Natural killer cell treated with Interleukin-12 subunit alpha and Interleukin-12 subunit beta and Interleukin-15 and Interleukin-18, amount 100 ng/mL, for 72 hours (primary cell): ENCODE measurements at regions not wholly inside any gene's neighbourhood (a gene's known extent, or its start where the extent isn't known, plus 50 kb on each side); places are given as distances from the start of the nearest gene placed in this dataset.

Experiments used
- ATAC-seq, 2 donors: fragments of 150-1000 bp; cut with Tn5 transposase in 1 of 2; sonication (Bioruptor Pico), chemical (Tn5 transposase) in 1 of 2; 2 replicates each; pipeline ENCODE4 v1.10.0; 2021
- DNase-seq: peaks from one replicate; pipeline ENCODE4 v3.0.0; 2022; ENCODE audit warnings: low spot score
- H3K27ac Mint-ChIP-seq, 2 donors: 1 replicate in 1 of 2; 2 replicates in 1 of 2; pipeline ENCODE4 v1.8.0; 2022; ENCODE audit warnings: mixed read lengths in 2 of 2, mild to moderate bottlenecking in 1 of 2, moderate library complexity in 1 of 2
- H3K27me3 Mint-ChIP-seq, 2 donors: 1 replicate in 1 of 2; 2 replicates in 1 of 2; pipeline ENCODE4 v1.8.0; 2022; ENCODE audit warnings: mixed read lengths in 2 of 2
- H3K36me3 Mint-ChIP-seq: one replicate; pipeline ENCODE4 v1.8.0; 2022; ENCODE audit warnings: mixed read lengths
- H3K4me1 Mint-ChIP-seq, 2 donors: 1 replicate in 1 of 2; 2 replicates in 1 of 2; pipeline ENCODE4 v1.8.0; 2022; ENCODE audit warnings: low read depth in 2 of 2, mixed read lengths in 2 of 2, mild to moderate bottlenecking in 1 of 2
- H3K4me3 Mint-ChIP-seq: one replicate; pipeline ENCODE4 v1.8.0; 2022; ENCODE audit warnings: mixed read lengths
- H3K9me3 Mint-ChIP-seq: 2 replicates; pipeline ENCODE4 v1.8.0; 2022; ENCODE audit warnings: mixed read lengths

DNA sequence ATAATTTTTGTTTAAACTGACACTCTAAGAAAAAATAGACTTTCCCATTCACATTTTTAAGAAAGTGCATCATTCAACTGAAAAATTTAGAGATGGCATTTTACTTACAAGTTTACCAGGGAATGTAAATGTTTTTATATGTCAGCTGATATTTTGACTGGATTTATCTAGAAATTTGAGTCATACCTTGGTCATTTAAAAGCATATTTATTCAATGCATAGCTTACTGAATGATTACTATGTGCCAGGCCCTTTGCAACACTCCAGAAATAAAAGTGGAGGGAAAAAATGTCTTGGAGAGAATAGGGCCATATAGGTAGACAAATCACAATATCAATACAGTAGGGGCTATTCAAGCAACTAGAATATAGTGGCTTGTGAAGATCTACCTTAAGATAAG is 98.4 kb upstream of the FAM3C start:
- no peak for ATAC-seq

DNA sequence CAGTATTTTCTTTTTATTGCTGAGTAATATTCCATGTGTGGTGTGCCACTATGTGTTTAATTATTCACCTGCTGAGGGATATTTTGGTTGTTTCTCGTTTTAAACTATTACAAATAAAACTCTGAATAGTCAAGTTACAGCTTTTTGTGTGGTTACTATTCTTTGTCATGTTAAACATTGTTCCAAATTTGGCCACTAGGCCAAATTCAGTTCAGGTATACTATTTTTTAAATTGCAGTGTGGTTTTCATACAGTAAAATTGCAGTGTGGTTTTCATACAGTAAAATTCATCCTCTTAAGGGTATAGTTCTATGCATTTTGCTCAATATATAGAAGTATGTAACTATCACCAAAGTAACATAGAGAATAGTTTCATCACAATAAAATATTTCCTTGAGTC is 97.4 kb upstream of the FAM3C start:
- no peak for DNase-seq
- no peak overlapping the region for H3K4me3 Mint-ChIP-seq

More for the DNA sequence above, 98.4 kb upstream of the FAM3C start:
- Mint-ChIP-seq H3K4me3 (no peak overlapping the region), H3K4me1 (no peaks in the 10 kb centered on the region), H3K27ac (peak overlapping the region in 1 of 2 donors; percentile 6), H3K36me3 (no peaks in the 10 kb centered on the region), H3K27me3 (no peaks in the 10 kb centered on the region), H3K9me3 (no peaks in the 10 kb centered on the region)
- no peak for DNase-seq

DNA sequence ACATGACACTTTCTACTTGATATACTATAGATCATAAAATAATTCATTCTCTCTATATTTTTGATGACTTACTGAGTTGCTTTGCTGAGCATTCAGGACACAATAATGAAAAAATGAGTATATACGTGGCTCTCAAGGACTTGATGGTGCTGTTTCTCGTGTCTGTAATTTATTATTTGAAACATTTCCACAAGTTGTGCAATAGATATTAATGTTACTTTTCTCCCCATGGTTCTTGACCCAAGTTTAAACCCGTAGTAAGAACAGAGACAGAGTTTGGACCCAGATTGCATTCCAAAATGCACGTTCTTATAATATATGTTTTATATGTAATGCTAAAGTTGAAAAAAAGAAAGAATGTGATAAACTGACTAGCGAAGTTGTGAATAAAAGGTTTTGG is 94.2 kb upstream of the FAM3C start:
- Mint-ChIP-seq H3K4me3 (no peak overlapping the region), H3K4me1 (no peaks in the 10 kb centered on the region), H3K36me3 (no peaks in the 10 kb centered on the region), H3K27me3 (peaks cover 0 to 2% of the 10 kb centered on the region in 2 donors), H3K9me3 (no peaks in the 10 kb centered on the region), H3K27ac (no peak overlapping the region)
- no peak for DNase-seq
- ATAC-seq: no peak

More for the DNA sequence above, 97.4 kb upstream of the FAM3C start:
- Mint-ChIP-seq H3K36me3 (no peaks in the 10 kb centered on the region), H3K9me3 (no peaks in the 10 kb centered on the region), H3K27me3 (no peaks in the 10 kb centered on the region), H3K4me1 (no peaks in the 10 kb centered on the region), H3K27ac (no peak overlapping the region)
- ATAC-seq: no peak

DNA sequence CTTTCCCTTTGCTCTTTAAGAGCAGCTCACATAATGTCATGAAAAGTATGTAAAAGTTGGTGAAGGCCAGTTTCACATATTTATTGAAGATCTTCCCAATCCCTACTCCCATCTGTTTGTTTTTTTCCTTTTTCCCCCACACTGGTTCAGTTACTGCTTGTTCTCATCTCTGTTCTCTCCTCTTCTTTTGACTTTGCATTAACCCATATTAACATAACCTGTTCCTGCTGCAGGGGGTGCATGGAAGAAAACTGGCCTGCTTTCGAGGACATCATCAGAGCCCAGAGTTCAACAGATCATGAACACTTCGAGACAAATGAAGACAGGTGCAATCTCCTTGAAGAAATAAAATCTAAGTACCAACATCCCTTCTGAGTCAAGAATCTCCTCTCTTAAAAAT is 93.3 kb upstream of the FAM3C start:
- Mint-ChIP-seq H3K4me3 (no peak overlapping the region), H3K27me3 (peaks cover 0 to 2% of the 10 kb centered on the region in 2 donors), H3K36me3 (no peaks in the 10 kb centered on the region), H3K9me3 (no peaks in the 10 kb centered on the region), H3K4me1 (no peaks in the 10 kb centered on the region), H3K27ac (no peak overlapping the region)
- no peak for ATAC-seq
- no peak for DNase-seq

DNA sequence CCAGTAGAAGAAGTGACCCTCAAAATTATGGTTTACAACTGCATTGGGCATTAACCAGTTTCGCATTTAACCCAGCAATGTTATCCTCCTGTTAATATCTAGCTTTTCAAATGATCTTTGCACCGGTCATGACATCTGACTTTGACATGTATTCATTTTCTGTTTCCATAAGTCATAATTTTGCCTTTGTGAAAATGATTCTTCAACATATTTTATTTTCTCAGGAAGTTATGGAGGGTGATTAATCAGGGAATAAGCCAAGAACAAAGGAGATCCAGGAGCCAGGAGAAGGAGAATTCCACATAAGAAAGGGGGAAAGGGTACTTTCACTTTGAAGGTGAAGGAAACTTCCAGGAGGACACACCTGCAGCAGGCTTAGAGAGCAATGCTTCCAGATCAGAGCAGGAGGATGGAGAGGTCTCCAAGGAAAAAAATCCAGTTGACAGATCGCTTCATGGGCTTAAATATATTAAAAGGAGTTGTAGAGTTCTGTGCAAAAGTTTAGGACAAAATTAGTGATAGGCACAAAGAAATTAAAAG is 92.1 kb upstream of the FAM3C start:
- no peak for ATAC-seq
- H3K36me3 Mint-ChIP-seq: no peaks in the 10 kb centered on the region
- DNase-seq: no peak
- H3K27me3 Mint-ChIP-seq: peaks cover 0 to 2% of the 10 kb centered on the region in 2 donors
- H3K4me3 Mint-ChIP-seq: no peak overlapping the region
- H3K27ac Mint-ChIP-seq: peak overlapping the region in 1 of 2 donors; percentile 5
- H3K9me3 Mint-ChIP-seq: no peaks in the 10 kb centered on the region
- H3K4me1 Mint-ChIP-seq: no peaks in the 10 kb centered on the region

DNA sequence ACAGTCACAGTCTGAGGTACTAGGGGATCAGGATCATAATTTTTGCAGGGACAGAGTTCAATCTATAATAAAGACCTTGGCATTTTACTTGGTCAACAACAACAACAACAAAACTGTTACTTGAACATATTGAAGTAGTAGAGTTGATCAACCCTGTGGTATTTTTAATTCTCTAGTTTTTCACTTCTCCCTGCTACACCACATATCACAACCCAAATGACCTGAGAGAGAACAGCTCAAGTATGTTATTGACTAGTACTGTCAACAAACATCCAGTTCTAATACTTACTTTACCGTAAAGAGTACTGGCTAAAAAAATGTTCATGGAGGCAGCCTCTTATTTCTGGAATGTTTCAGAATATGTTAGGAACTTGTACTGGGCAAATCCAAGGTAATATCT is 90.5 kb upstream of the FAM3C start:
- no peak for ATAC-seq
- Mint-ChIP-seq H3K9me3 (no peaks in the 10 kb centered on the region), H3K27me3 (peaks cover 0 to 2% of the 10 kb centered on the region in 2 donors), H3K36me3 (no peaks in the 10 kb centered on the region), H3K4me3 (no peak overlapping the region), H3K4me1 (peaks cover 2 to 4% of the 10 kb centered on the region in 2 donors), H3K27ac (no peak overlapping the region)
- no peak for DNase-seq

DNA sequence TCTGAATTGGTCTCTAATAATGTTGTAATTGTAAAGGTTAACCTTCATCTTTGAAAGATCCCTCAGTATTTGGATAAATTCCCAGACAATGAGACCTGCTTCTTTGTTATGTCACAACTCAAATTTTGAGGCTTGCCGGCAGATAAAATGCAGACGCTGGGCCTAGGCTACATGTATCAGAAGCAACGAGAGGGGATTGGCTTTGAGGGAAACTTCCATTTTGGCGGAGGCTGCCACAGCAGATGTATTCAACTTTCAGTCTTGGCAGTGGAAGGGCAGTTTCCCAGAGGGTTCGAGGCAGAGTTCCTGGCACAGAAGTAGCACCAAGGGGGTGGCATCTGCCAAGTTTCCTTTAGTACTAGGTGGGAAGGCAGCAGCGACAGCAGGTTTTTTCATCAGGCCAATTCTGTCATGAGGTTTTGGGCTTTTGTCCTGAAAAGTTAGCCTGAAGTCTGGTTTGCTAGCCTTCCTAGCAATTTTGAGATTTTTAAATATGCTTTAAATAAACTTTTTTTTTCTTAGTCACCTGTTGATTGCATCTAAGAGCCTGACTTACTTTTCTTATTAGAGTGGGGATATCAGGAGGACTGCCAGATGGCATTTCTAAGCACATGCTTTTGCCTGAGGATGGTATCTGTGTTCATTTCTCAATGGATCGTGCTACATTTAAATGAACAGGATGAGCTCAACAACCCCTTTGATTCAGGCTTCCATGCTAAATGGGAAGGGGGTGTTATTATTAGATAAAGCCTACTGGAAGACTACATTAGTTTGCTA is 89.5 kb upstream of the FAM3C start:
- no peak for ATAC-seq
- H3K4me3 Mint-ChIP-seq: no peak overlapping the region
- peaks cover 2 to 4% of the 10 kb centered on the region in 2 donors for H3K4me1 Mint-ChIP-seq
- no peaks in the 10 kb centered on the region for H3K36me3 Mint-ChIP-seq
- DNase-seq: no peak
- H3K9me3 Mint-ChIP-seq: no peaks in the 10 kb centered on the region
- peaks cover 0 to 2% of the 10 kb centered on the region in 2 donors for H3K27me3 Mint-ChIP-seq
- peak overlapping the region in 1 of 2 donors; percentile 14 for H3K27ac Mint-ChIP-seq

DNA sequence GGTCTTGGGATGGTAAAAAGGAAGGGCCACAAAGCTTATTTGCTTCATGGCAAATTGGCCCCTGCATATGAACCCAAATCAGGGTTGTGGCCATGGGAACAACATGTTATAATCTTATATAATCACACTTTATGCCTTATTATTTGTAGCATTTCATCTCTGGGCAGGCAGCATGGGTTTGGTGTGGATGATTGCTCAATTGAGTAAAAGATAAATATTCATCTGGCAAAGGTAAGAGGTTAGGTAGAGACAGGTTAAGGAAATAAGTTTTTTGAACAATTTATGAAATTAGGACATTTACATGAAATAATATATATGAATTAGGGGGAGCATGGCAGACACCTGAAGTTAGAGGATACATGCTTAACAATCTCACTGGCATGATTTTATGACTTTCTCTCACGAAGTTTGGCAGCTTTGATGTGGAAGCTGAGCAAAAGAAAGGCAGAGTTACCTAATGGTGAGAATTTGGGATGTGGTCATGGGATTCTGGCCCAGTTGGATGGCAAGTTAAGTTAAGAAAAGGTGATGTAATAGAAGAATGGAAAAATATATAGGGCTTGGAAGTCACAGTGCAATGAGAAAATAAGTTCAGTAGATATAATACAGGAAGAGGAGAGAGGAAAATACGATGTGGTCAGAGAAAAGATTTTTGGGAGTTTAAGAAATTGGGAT is 88.1 kb upstream of the FAM3C start:
- no peaks in the 10 kb centered on the region for H3K36me3 Mint-ChIP-seq
- H3K27ac Mint-ChIP-seq: no peak overlapping the region
- ATAC-seq (no peak), DNase-seq (no peak)
- peaks cover 2 to 4% of the 10 kb centered on the region in 2 donors for H3K4me1 Mint-ChIP-seq
- no peak overlapping the region for H3K4me3 Mint-ChIP-seq
- no peaks in the 10 kb centered on the region for H3K9me3 Mint-ChIP-seq
- H3K27me3 Mint-ChIP-seq: peaks cover 0 to 2% of the 10 kb centered on the region in 2 donors

DNA sequence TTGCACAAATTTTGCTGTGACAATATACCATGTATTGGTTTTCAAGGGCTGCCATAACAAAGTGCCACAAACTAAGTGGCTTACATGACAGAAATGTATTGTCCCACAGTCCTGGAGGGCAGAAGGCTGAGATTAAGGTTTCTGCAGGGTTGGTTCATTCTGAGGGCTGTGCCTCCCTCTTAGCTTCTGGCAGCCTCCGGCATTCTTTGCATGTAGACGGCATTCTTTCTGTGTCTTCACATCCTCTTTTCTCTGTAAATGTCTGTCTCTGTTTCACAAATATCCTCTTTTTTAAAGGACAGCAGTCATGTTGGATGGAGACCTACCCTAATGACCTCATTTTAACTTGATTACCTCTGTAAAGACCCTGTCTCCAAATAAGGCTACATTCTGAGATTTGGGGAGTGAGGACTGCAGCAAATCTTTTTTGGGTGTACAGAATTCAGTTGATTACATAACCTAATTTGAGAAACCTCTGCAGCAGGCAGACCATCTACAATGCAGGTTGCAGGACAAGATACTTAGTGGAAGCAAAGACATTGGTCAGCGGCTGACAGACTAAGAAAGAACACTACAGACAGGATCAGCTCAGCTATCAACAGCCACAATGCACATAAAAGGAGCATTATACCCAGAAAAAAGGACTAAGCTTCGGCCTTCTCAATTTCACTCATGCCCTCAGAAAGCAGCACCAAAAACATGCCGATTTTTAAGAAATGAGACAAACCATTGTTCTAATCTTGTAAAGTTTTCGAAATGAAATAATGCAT is 84.6 kb upstream of the FAM3C start:
- no peaks in the 10 kb centered on the region for H3K9me3 Mint-ChIP-seq
- H3K27me3 Mint-ChIP-seq: no peaks in the 10 kb centered on the region
- no peak overlapping the region for H3K27ac Mint-ChIP-seq
- H3K4me3 Mint-ChIP-seq: no peak overlapping the region
- DNase-seq: no peak
- H3K36me3 Mint-ChIP-seq: no peaks in the 10 kb centered on the region
- H3K4me1 Mint-ChIP-seq: peaks cover 2 to 4% of the 10 kb centered on the region in 2 donors
- no peak for ATAC-seq

DNA sequence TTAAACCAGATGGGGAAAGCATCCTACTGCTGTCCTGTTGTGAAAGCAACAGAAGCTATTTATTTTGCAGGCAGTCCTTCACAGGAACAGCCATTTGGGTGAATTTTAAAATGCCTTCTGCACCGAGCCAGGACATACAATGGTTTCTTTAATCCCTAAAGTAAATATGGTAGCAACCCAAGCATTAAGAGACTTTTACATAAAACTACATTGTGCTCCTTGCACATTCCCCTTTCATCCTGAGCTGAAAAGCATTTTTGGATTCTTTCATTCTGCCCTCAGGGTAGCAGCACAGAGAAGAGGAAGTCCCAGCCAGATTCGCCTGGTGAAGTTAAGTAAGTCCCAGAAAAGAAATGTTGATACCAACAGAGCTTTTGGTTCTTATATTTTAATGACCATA is 84.0 kb upstream of the FAM3C start:
- DNase-seq (no peak), ATAC-seq (no peak)
- no peak overlapping the region for H3K27ac Mint-ChIP-seq
- H3K27me3 Mint-ChIP-seq: no peaks in the 10 kb centered on the region
- peaks cover 2 to 4% of the 10 kb centered on the region in 2 donors for H3K4me1 Mint-ChIP-seq
- no peaks in the 10 kb centered on the region for H3K9me3 Mint-ChIP-seq
- H3K4me3 Mint-ChIP-seq: no peak overlapping the region
- no peaks in the 10 kb centered on the region for H3K36me3 Mint-ChIP-seq

DNA sequence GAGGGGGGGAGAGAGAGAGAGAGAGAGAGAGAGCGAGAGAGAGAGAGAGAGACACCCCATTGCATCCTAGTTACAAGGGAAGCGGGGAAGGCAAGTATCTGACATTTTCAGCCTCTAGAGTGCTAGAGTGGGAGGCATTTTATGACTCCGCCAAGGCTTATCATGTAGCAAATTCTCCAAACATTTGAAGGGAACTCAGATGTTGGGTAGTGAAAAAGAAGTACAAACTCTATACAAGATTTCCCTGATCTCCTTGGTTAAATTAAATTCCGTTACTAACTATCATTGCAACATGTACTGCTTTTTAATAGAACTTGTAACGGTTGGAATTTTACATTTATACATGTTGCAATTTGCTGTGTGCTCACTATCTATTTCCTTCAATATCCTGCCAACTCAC is 83.4 kb upstream of the FAM3C start:
- peaks cover 2 to 4% of the 10 kb centered on the region in 2 donors for H3K4me1 Mint-ChIP-seq
- DNase-seq (no peak), ATAC-seq (no peak)
- no peaks in the 10 kb centered on the region for H3K36me3 Mint-ChIP-seq
- H3K27ac Mint-ChIP-seq: no peak overlapping the region
- H3K27me3 Mint-ChIP-seq: no peaks in the 10 kb centered on the region
- H3K9me3 Mint-ChIP-seq: no peaks in the 10 kb centered on the region
- no peak overlapping the region for H3K4me3 Mint-ChIP-seq

DNA sequence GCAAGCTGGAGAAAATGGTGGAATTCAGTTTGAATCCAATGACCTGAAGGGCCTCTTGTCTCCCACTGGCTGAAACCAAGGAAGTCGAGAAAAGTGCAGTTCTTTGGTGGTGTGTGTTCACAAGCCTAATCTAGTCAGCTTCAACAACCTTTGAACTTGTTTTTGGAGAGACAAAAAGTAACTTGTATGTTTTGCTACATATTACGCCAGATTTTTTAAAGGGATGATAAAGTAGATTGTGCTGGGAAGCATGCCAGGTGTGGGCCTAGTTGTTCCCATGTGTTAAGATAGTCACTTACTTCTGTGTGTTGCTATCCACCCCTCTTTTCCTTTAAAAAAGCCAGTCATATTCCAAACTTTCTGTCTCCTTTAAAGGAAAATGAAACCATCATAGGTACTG is 79.7 kb upstream of the FAM3C start:
- no peaks in the 10 kb centered on the region for H3K27me3 Mint-ChIP-seq
- H3K4me1 Mint-ChIP-seq: peaks cover 0 to 4% of the 10 kb centered on the region in 2 donors
- H3K9me3 Mint-ChIP-seq: no peaks in the 10 kb centered on the region
- H3K4me3 Mint-ChIP-seq: no peak overlapping the region
- DNase-seq (no peak), ATAC-seq (no peak)
- H3K36me3 Mint-ChIP-seq: no peaks in the 10 kb centered on the region
- H3K27ac Mint-ChIP-seq: no peak overlapping the region

DNA sequence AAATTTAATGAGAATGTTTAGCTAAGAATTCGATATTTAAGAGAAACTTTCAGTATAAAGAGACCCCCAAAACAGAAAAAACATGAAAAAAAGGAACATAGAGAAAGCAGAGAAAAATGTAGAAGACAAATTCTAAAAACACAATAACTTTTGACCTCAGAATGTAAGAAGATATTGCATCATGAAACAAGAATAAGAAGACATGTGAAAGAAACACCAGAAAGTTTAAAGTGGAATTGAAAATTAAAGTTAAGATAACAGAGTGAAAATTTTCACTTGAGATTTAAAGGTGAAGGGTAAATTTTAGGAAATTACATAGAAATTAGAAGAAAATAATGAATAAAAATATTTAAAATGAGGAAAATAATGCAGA is 78.2 kb upstream of the FAM3C start:
- DNase-seq: no peak
- H3K36me3 Mint-ChIP-seq: no peaks in the 10 kb centered on the region
- H3K4me3 Mint-ChIP-seq: no peak overlapping the region
- H3K27ac Mint-ChIP-seq: no peak overlapping the region
- ATAC-seq: no peak
- peaks cover 0 to 4% of the 10 kb centered on the region in 2 donors for H3K4me1 Mint-ChIP-seq
- no peaks in the 10 kb centered on the region for H3K27me3 Mint-ChIP-seq
- no peaks in the 10 kb centered on the region for H3K9me3 Mint-ChIP-seq
